B cell (primary cell): ENCODE measurements at regions not wholly inside any gene's neighbourhood (a gene's known extent, or its start where the extent isn't known, plus 50 kb on each side); places are given as distances from the start of the nearest gene placed in this dataset.

ENCODE experiments used
- ATAC-seq: fragments of 200-7000 bp; cut with Tn5 transposase; one replicate; pipeline ENCODE4 v1.10.0; 2021; ENCODE audit warnings: low read depth, mild to moderate bottlenecking, moderate number of reproducible peaks, moderate library complexity
- CTCF ChIA-PET: fragments of 350-600 bp; sonication (Branson Sonifier 250); formaldehyde crosslinking; loops from one replicate; lab custom pipeline; 2021; ENCODE audit warnings: antibody characterized with exemption, inconsistent platforms; lab: Charles Lee
- POLR2A ChIA-PET: fragments of 350-600 bp; sonication (Branson Sonifier 250); formaldehyde crosslinking; loops from one replicate; lab custom pipeline; 2021; ENCODE audit warnings: antibody characterized with exemption; lab: Charles Lee
- DNase-seq: peaks from one replicate; pipeline ENCODE4 v3.0.0; 2013
- H2AFZ ChIP-seq: 2 replicates; pipeline ENCODE4 v1.6.1; 2012; ENCODE audit warnings: mild to moderate bottlenecking, low read depth, low read length; ENCODE audit not compliant: insufficient read depth, poor library complexity, severe bottlenecking
- H3K27ac ChIP-seq, 2 donors: 1 replicate in 1 of 2; 2 replicates in 1 of 2; pipeline ENCODE4 v1.5.1; 2012 to 2013; ENCODE audit warnings: low read length in 2 of 2, mild to moderate bottlenecking in 2 of 2, moderate library complexity in 1 of 2
- H3K27me3 ChIP-seq, 4 experiments: fragments of 200-600 bp in 1 of 4; sonication (generic) in 1 of 4; replicated peaks in 1 of 4; 1 replicate in 2 of 4; 2 replicates in 2 of 4; pipeline versions ENCODE4 v1.6.1 to v1.7.0; 2013 to 2016; ENCODE audit warnings: low read length in 3 of 4, mild to moderate bottlenecking in 2 of 4, mixed read lengths in 1 of 4, moderate library complexity in 1 of 4; ENCODE audit not compliant: insufficient read depth in 4 of 4, control insufficient read depth in 3 of 4; ENCODE audit errors: control extremely low read depth in 1 of 4
- H3K36me3 ChIP-seq, 2 experiments: replicated peaks in 1 of 2; 1 replicate in 1 of 2; 2 replicates in 1 of 2; pipeline versions ENCODE4 v1.6.1 to v1.7.1; 2013; ENCODE audit warnings: low read length in 1 of 2; ENCODE audit not compliant: insufficient read depth in 2 of 2, control insufficient read depth in 1 of 2; ENCODE audit errors: control extremely low read depth in 1 of 2, extremely low read depth in 1 of 2
- H3K4me1 ChIP-seq, 2 donors: fragments of 200-600 bp in 1 of 2; sonication (generic) in 1 of 2; 1 replicate in 1 of 2; 2 replicates in 1 of 2; pipeline versions ENCODE4 v1.5.1 to v1.6.1; 2013 to 2017; ENCODE audit warnings: low read length in 2 of 2; ENCODE audit not compliant: control insufficient read depth in 2 of 2, insufficient read depth in 2 of 2
- H3K4me2 ChIP-seq: replicated peaks from 2 replicates; pipeline ENCODE3; 2012; ENCODE audit warnings: mild to moderate bottlenecking, low read depth, low read length; ENCODE audit not compliant: poor library complexity, severe bottlenecking
- H3K4me3 ChIP-seq, 5 experiments: fragments of 200-600 bp in 1 of 5; sonication (generic) in 1 of 5; 1 replicate in 3 of 5; 2 replicates in 2 of 5; pipeline versions ENCODE4 v1.5.1 to v1.7.0; 2011 to 2016; ENCODE audit warnings: low read length in 4 of 5, mild to moderate bottlenecking in 4 of 5, low read depth in 2 of 5, control low read depth in 1 of 5, moderate library complexity in 1 of 5; ENCODE audit not compliant: insufficient read depth in 1 of 5; ENCODE audit errors: control extremely low read depth in 1 of 5, extremely low read depth in 1 of 5
- H3K79me2 ChIP-seq: fragments of 200-600 bp; sonication (generic); one replicate; pipeline ENCODE4 v1.6.0; 2016; ENCODE audit warnings: low read length; ENCODE audit not compliant: control insufficient read depth, insufficient read depth
- H3K9ac ChIP-seq: fragments of 200-600 bp; sonication (generic); 2 replicates; pipeline ENCODE4 v1.6.1; 2017; ENCODE audit warnings: mild to moderate bottlenecking, low read length, moderate library complexity
- H3K9me3 ChIP-seq, 3 donors: one replicate each; pipeline versions ENCODE4 v1.6.1 to v1.7.1; 2013; ENCODE audit warnings: low read length in 2 of 3; ENCODE audit not compliant: control insufficient read depth in 2 of 3, insufficient read depth in 1 of 3; ENCODE audit errors: control extremely low read depth in 1 of 3
- H4K20me1 ChIP-seq: 2 replicates; pipeline ENCODE4 v1.6.0; 2012; ENCODE audit warnings: mild to moderate bottlenecking, low read length; ENCODE audit not compliant: insufficient read depth, control insufficient read depth, poor library complexity, severe bottlenecking
- H3K27ac Mint-ChIP-seq: one replicate; pipeline ENCODE4 v1.8.0; 2021; ENCODE audit warnings: mixed read lengths
- H3K27me3 Mint-ChIP-seq: one replicate; pipeline ENCODE4 v1.8.0; 2021; ENCODE audit warnings: mixed read lengths
- H3K4me1 Mint-ChIP-seq: one replicate; pipeline ENCODE4 v1.8.0; 2021; ENCODE audit warnings: mixed read lengths
- H3K4me3 Mint-ChIP-seq: one replicate; pipeline ENCODE4 v1.8.0; 2021; ENCODE audit warnings: mixed read lengths
- H3K9me3 Mint-ChIP-seq: one replicate; pipeline ENCODE4 v1.8.0; 2022; ENCODE audit warnings: mixed read lengths; ENCODE audit not compliant: insufficient read depth
- CTCF ChIP-seq: fragments of 200-600 bp; IDR thresholded peaks from one replicate; pipeline ENCODE4 v1.8.0; 2022; ENCODE audit warnings: antibody characterized with exemption, mild to moderate bottlenecking
- EZH2 ChIP-seq: IDR thresholded peaks from 2 replicates; pipeline ENCODE4 v1.6.1; 2012; ENCODE audit warnings: borderline replicate concordance, low read depth, mild to moderate bottlenecking, moderate library complexity, low read length; ENCODE audit not compliant: insufficient read depth, poor library complexity, severe bottlenecking
- WGBS: methylation state at CpG from one replicate; pipeline ENCODE4 v1.1.5; 2013; ENCODE audit warnings: missing lambda C conversion rate; ENCODE audit not compliant: insufficient coverage; 5-methylcytosine and 5-hydroxymethylcytosine counted together
- intact Hi-C: fragments of 100-400 bp; cut with micrococcal nuclease; formaldehyde crosslinking; loops from one replicate; pipeline ENCODE4 v1.10.0; 2022

- Histone ChIP-seq H3K27me3 (no peaks in the 10 kb centered on the region), H3K4me1 (no peaks in the 10 kb centered on the region), H3K79me2 (no peaks in the 10 kb centered on the region), H4K20me1 (no peaks in the 10 kb centered on the region), H3K36me3 (no peaks in the 10 kb centered on the region), H3K4me3 (no peak overlapping the region), H2AFZ (no peak overlapping the region), H3K9ac (no peak overlapping the region), H3K9me3 (no peaks in the 10 kb centered on the region), H3K4me2 (no peak overlapping the region), H3K27ac (no peak overlapping the region)
- ATAC-seq (no peak), DNase-seq (no peak)
- 100% methylated on average over 1 of the region's 3 CpGs for WGBS
- Mint-ChIP-seq H3K4me3 (no peak overlapping the region), H3K27ac (no peak overlapping the region), H3K9me3 (no peaks in the 10 kb centered on the region), H3K27me3 (no peaks in the 10 kb centered on the region), H3K4me1 (no peaks in the 10 kb centered on the region)
- intact Hi-C loops = no loop called here
- ChIA-PET CTCF (interaction anchor here (0.7 kb wide), 1 partner anchor 21 kb away, joined by 3 read pairs; no protein-coding TSS in a partner anchor), POLR2A (no interaction called here)
- no peak for TF ChIP-seq CTCF
- TF ChIP-seq EZH2 = no peak
Observed at GRCh38 chr13:106296723-106297122, 238.7 kb downstream of the EFNB2 start.

- H3K79me2 ChIP-seq = no peaks in the 10 kb centered on the region
- DNase-seq (no peak), ATAC-seq (no peak)
- no peak overlapping the region for H3K9ac ChIP-seq
- Mint-ChIP-seq H3K4me1 (no peaks in the 10 kb centered on the region), H3K9me3 (no peaks in the 10 kb centered on the region), H3K4me3 (no peak overlapping the region), H3K27ac (no peak overlapping the region), H3K27me3 (no peaks in the 10 kb centered on the region)
- H3K4me2 ChIP-seq = no peak overlapping the region
- CTCF ChIA-PET = no interaction called here
- no peaks in the 10 kb centered on the region for H3K9me3 ChIP-seq
- intact Hi-C loops = no loop called here
- H4K20me1 ChIP-seq = no peaks in the 10 kb centered on the region
- POLR2A ChIA-PET = no interaction called here
- no peaks in the 10 kb centered on the region for H3K36me3 ChIP-seq
- no peak overlapping the region for H3K27ac ChIP-seq
- 77% methylated on average over 2 of the region's 7 CpGs for WGBS
- no peaks in the 10 kb centered on the region for H3K27me3 ChIP-seq
- TF ChIP-seq CTCF (no peak), EZH2 (no peak)
- H3K4me1 ChIP-seq = no peaks in the 10 kb centered on the region
- no peak overlapping the region for H2AFZ ChIP-seq
- no peak overlapping the region for H3K4me3 ChIP-seq
Observed at GRCh38 chr13:106295971-106296370, 239.5 kb downstream of the EFNB2 start.
